Thyroid gland (tissue), 4 donors: ENCODE measurements at regions not wholly inside any gene's neighbourhood (a gene's known extent, or its start where the extent isn't known, plus 50 kb on each side); places are given as distances from the start of the nearest gene placed in this dataset.

Experiments
- DNase-seq, 2 donors: peaks; one replicate each; pipeline ENCODE4 v3.0.0-alpha.2; 2019
- H3K27ac ChIP-seq, 3 donors: fragments of 200-600 bp; sonication (generic); 1 replicate in 2 of 3; 2 replicates in 1 of 3; pipeline ENCODE4 v1.5.1; 2016 to 2019; ENCODE audit warnings: mild to moderate bottlenecking in 1 of 3, moderate library complexity in 1 of 3
- H3K27me3 ChIP-seq: fragments of 200-600 bp; sonication (generic); one replicate; pipeline ENCODE4 v1.5.1; 2019
- H3K36me3 ChIP-seq, 2 donors: fragments of 200-600 bp; sonication (generic); one replicate each; pipeline ENCODE4 v1.5.1; 2016 to 2019
- H3K4me1 ChIP-seq, 2 donors: fragments of 200-600 bp; sonication (generic); one replicate each; pipeline ENCODE4 v1.5.1; 2017 to 2019
- H3K4me3 ChIP-seq, 3 donors: fragments of 200-600 bp; sonication (generic); replicated peaks in 1 of 3; 1 replicate in 2 of 3; 2 replicates in 1 of 3; pipeline ENCODE4 v1.5.1; 2016; ENCODE audit warnings: mild to moderate bottlenecking in 1 of 3
- H3K9me3 ChIP-seq: fragments of 200-600 bp; sonication (generic); one replicate; pipeline ENCODE4 v1.5.1; 2017
- POLR2A ChIP-seq, 2 donors: fragments of 450-650 bp; IDR thresholded peaks; one replicate each; pipeline ENCODE4 v1.6.1; 2017; ENCODE audit warnings: antibody characterized with exemption in 2 of 2, mild to moderate bottlenecking in 2 of 2, moderate library complexity in 1 of 2
- WGBS, 2 donors: methylation state at CpG; one replicate each; pipeline ENCODE4 v1.1.5; 2017; 5-methylcytosine and 5-hydroxymethylcytosine counted together
- intact Hi-C: fragments of 100-400 bp; cut with DNase I; formaldehyde crosslinking; loops from one replicate; pipeline ENCODE4 v1.15.1; 2023
- TF ChIP-seq, protein P1 (sequence below), 6 experiments: fragments of 200-600 bp in 3 of 6; fragments of 450-650 bp in 3 of 6; sonication (generic) in 3 of 6; IDR thresholded peaks; one replicate each; pipeline ENCODE4 v1.5.1; 2016 to 2019; ENCODE audit warnings: antibody characterized with exemption in 6 of 6, mild to moderate bottlenecking in 2 of 6, inconsistent platforms in 1 of 6, moderate library complexity in 1 of 6

- Histone ChIP-seq H3K27me3 (no peaks in the 10 kb centered on the region), H3K9me3 (no peaks in the 10 kb centered on the region), H3K4me3 (no peak overlapping the region), H3K36me3 (no peaks in the 10 kb centered on the region), H3K4me1 (no peaks in the 10 kb centered on the region), H3K27ac (no peak overlapping the region)
- TF ChIP-seq POLR2A (IDR thresholded peaks at IDR 0.05): no peak
- TF ChIP-seq, protein P1, sequence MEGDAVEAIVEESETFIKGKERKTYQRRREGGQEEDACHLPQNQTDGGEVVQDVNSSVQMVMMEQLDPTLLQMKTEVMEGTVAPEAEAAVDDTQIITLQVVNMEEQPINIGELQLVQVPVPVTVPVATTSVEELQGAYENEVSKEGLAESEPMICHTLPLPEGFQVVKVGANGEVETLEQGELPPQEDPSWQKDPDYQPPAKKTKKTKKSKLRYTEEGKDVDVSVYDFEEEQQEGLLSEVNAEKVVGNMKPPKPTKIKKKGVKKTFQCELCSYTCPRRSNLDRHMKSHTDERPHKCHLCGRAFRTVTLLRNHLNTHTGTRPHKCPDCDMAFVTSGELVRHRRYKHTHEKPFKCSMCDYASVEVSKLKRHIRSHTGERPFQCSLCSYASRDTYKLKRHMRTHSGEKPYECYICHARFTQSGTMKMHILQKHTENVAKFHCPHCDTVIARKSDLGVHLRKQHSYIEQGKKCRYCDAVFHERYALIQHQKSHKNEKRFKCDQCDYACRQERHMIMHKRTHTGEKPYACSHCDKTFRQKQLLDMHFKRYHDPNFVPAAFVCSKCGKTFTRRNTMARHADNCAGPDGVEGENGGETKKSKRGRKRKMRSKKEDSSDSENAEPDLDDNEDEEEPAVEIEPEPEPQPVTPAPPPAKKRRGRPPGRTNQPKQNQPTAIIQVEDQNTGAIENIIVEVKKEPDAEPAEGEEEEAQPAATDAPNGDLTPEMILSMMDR (IDR thresholded peaks at IDR 0.05): no peak
- WGBS, 2 donors: 84 to 85% methylated on average over 9 of the region's 9 CpGs
- DNase-seq: no peak
- intact Hi-C loops: no loop called here
Observed at GRCh38 chr7:28245123-28245878, 64.7 kb upstream of the JAZF1 start.

DNA sequence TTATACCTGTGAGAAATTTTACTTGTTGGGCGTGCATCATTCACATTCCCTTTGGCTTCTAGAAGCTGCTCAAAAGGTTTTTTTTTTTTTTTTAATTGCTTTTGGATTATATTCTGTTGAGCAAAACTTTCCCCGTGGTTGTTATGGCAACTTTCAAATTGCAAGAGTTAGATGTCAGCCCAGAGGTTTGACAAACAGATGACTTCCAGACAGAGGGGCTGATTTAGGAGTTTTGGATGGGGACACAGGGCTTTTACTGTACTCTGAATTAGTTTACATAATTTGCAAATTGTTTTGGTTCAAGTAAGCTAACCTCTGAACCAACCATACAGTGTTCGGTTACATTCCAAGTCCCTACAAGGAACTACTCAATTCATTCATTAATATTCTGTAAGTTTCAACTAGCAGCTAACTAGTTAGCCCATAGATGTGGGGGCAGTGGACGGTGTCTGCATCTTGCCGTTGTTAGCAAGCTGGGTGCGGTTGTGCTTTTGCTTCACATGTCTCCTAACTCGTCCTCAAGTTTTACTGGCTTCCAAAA is 66.4 kb upstream of the JAZF1 start:
- intact Hi-C loops: no loop called here
- no peaks in the 10 kb centered on the region for H3K4me1 ChIP-seq
- no peaks in the 10 kb centered on the region for H3K9me3 ChIP-seq
- H3K4me3 ChIP-seq: no peak overlapping the region
- no peaks in the 10 kb centered on the region for H3K36me3 ChIP-seq
- DNase-seq: no peak
- H3K27me3 ChIP-seq: no peaks in the 10 kb centered on the region
- 83 to 85% methylated on average over 7 of the region's 7 CpGs for WGBS, 2 donors
- no peak overlapping the region for H3K27ac ChIP-seq
- TF ChIP-seq POLR2A (IDR thresholded peaks at IDR 0.05): no peak
- TF ChIP-seq, protein P1 (IDR thresholded peaks at IDR 0.05): no peak

GRCh38 chr7:28258240-28258639 is 77.6 kb upstream of the JAZF1 start:
- no peaks in the 10 kb centered on the region for H3K4me1 ChIP-seq
- WGBS, 2 donors: 59 to 89% methylated on average over 1 of the region's 1 CpG
- no peak for DNase-seq
- H3K4me3 ChIP-seq: no peak overlapping the region
- no peak overlapping the region for H3K27ac ChIP-seq
- intact Hi-C loops: no loop called here
- H3K36me3 ChIP-seq: no peaks in the 10 kb centered on the region
- H3K9me3 ChIP-seq: no peaks in the 10 kb centered on the region
- H3K27me3 ChIP-seq: no peaks in the 10 kb centered on the region
- TF ChIP-seq, protein P1 (IDR thresholded peaks at IDR 0.05): no peak
- TF ChIP-seq POLR2A (IDR thresholded peaks at IDR 0.05): no peak

DNA sequence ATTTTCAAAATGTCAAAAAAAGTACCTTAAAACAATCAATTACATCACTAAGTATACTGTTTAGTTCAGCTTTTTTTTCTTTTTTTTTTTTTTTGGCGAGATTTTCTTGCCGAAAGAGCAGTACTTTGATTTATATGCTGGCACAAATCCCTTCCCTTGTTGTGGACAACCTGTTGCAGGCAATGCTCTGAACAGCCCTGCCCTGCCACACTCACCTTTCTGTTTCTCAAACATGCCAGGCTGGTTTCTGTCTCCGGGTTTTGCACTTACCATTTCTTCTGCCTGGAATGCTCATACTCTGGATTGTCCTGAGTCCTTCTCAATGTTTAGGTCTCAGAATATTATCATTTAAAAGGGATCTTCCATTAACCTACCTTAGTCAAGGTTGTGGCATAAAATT is 80.4 kb upstream of the JAZF1 start:
- Histone ChIP-seq H3K36me3 (no peaks in the 10 kb centered on the region), H3K27me3 (no peaks in the 10 kb centered on the region), H3K27ac (no peak overlapping the region), H3K4me1 (no peaks in the 10 kb centered on the region), H3K4me3 (no peak overlapping the region), H3K9me3 (no peaks in the 10 kb centered on the region)
- 45 to 60% methylated on average over 3 of the region's 3 CpGs for WGBS, 2 donors
- no peak for TF ChIP-seq POLR2A (IDR thresholded peaks at IDR 0.05)
- TF ChIP-seq, protein P1 (IDR thresholded peaks at IDR 0.05): no peak
- intact Hi-C loops: no loop called here
- DNase-seq: no peak

- Histone ChIP-seq H3K4me3 (no peak overlapping the region), H3K4me1 (no peaks in the 10 kb centered on the region), H3K9me3 (no peaks in the 10 kb centered on the region), H3K27me3 (no peaks in the 10 kb centered on the region), H3K36me3 (no peaks in the 10 kb centered on the region), H3K27ac (no peak overlapping the region)
- WGBS, 2 donors: 91 to 93% methylated on average over 9 of the region's 9 CpGs
- intact Hi-C loops: no loop called here
- DNase-seq: no peak
- no peak for TF ChIP-seq POLR2A (IDR thresholded peaks at IDR 0.05)
- TF ChIP-seq, protein P1 (IDR thresholded peaks at IDR 0.05): no peak
Observed at GRCh38 chr7:28263622-28264271, 83.2 kb upstream of the JAZF1 start.
